GM18868 (cell line): ENCODE measurements at regions not wholly inside any gene's neighbourhood (a gene's known extent, or its start where the extent isn't known, plus 50 kb on each side); places are given as distances from the start of the nearest gene placed in this dataset.

Experiments
- ATAC-seq: cut with Tn5 transposase; IDR thresholded peaks from one replicate; pipeline ENCODE4 v1.9.1; 2021; ENCODE audit warnings: mild to moderate bottlenecking, moderate library complexity; ENCODE audit not compliant: unreplicated experiment

- no peak for ATAC-seq
These were observed 104.5 kb downstream of the PLXNA1 start for GRCh38 chr3:127087441-127087840.

GRCh38 chr3:127088511-127089351 is 104.2 kb upstream of the PRR23E start:
- ATAC-seq = no peak

DNA sequence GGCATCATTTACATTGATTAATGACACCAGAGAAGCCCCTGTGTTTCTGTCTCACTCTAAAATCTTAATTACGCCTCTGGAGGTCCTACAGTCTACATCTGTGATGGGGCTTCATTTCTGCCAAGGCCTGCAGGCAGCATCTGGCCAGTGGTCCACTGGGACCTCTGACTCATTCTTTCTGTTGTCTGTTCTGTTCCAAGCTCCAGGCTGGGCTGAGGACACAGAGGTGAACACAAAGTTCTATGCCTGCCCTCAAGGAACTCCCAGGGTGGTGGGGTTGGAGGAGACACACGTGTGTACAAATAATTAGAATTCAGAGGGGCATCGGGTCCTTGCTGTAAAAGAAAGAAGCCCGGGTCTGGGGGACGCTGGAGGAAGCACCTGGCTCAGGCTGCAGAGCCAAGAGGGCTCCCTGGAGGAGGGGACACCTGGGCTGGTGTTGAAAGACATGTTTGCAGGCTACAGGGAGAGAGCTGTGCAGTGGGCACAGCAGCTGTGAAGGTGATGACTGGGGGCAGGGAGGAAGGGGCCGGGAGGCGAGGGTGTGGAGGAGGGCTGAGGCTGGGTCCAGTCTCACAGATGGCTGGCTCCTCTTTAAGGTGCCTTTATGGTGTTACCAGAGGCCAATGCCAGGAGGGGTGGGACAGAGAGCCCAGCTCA is 103.3 kb upstream of the PRR23E start:
- no peak for ATAC-seq

DNA sequence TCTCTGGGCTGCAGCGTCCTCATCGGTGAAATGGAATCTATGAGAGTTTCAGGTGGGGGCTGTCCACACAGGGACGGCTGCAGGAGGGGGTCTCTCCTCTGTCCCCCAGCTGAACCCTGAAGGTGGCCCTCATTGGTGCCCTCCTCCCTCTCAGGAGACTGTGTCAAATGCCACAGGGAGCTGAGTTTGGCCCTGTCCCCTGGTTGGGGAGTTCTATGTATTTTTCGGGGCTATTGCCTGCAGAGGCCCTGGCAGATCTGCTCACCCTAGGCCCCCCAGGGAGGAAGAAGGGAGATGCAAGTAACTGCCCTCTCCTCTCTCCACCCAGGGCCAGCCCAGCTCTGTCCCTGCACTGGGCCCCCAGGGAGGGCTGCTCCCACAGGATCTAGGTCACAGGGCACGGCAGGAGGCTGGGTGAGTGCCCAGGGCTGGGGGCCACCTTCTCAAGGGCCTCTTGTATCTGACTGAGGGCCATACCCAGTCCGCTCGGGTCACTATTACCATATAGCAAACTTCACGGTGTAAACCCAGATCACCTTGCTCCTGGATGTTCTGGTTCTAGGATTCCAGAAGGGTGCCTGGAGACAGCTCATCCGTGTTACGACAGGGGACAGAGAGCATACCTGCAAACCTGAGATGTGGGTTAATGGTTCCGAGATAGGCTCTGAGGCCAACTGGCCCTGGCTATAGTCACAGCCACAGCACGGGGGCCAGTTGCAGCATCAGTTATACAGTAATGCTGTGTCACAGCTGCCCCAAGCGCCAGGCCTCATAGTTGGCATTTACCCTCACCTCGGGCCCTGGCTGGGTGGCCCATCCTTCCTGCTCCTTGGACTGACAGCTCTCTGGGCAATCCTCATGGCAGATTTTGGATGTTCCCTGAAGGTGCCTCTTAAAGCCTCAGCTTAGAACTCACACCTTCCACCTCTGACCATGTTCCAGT is 102.4 kb upstream of the PRR23E start:
- no peak for ATAC-seq

- ATAC-seq = no peak
These were observed 101.6 kb upstream of the PRR23E start for GRCh38 chr3:127091376-127091775.

- no peak for ATAC-seq
These were observed 100.6 kb upstream of the PRR23E start for GRCh38 chr3:127092368-127092767.

DNA sequence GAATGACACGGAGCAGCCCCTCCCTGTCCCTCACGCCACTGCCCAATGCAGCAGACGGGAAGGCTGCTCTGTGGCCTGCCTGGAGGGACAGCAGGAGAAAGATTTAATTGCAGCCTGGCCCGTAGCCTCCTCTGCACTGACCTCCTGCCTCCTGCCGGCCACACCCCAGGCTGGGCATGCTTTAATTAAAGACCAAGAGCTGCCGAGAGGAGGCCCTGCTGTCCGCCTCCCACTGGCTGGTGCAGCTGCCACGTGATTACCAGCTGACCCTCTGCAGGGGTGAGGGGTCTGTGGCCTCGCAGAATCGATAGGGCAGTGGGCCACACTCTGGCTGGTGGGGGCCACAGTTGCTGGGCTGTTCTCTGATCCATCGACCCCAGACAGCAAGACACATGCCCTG is 100.2 kb upstream of the PRR23E start:
- ATAC-seq = no peak

- ATAC-seq = no peak
These were observed 99.6 kb upstream of the PRR23E start for GRCh38 chr3:127093312-127093711.

DNA sequence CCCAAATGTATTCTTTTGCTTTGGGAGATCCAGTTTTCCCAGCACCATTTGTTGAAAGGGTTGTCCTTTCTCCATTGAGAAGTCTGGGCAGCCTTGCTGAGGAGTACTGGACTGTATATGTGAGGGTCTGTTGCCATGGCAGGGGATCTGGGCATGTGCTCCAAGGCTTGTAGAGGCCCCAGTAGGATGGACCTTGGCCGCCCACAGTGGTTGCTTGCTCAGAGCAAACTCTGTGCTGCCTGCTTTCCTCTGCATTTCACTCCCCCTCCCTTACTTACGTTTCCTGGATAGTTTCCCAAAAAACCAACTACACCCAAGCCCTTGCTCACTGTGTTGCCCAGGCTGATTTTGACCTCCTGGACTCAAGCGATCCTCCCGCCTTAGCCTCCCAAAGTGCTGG is 97.2 kb upstream of the PRR23E start:
- no peak for ATAC-seq

DNA sequence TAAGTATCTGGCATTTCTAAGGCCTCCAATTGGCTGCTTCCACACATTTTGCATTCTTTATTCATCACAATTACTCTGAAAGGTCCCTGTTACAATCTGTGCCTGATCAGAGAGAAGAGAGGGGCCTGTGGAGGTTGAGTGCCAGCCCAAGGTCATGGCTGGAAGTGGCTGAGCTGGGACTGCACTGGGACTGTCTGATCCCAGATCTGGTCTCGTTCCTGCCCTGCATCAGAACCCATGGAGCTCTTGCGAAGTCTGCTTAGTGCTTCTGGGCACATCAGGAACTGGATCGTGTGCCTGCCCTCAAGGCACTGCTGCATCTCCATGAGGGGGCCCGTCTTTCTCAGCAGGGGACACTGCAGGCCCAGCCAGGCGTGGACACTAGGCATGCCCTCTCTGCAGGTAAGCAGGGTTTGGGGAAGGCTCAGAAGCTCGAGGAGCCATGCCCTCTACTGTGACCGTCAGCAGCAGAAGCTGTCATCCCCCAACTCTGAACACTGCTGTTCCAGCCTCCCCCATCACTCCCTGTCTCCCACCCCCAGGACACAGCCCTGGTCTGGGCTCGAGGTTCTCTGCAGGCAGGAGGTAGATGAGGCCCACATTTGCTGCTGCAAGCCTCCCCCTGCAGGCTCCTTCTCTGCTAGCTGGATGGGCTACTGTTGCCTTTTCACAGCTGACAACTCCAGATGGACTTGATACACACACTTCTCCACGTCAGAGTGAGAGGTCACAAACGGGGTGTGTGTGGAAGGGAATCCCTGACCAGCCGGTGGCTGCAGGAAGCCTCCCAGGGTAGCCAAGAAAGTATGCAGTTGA is 96.5 kb upstream of the PRR23E start:
- ATAC-seq = no peak

GRCh38 chr3:127097072-127097405 is 95.9 kb upstream of the PRR23E start:
- ATAC-seq = no peak

DNA sequence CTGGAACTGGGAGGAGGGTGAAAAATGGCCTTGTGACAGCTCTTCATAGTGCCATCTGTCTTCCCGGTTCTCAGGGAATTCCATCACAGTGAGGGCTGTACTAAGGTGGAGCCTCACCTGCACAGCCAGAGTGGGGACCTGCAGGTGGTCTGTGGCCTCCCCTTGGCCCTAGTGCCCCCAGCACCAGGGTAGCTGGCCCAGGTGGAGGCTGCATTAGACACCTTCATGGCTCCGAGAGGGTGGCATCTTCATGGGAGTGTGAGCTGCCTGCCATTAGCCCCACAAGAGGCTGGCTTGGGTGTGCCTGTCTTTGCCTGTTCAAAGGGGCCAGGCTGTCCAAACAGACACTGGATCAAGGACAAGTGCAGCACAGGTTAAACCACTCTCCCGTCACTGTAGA is 95.5 kb upstream of the PRR23E start:
- no peak for ATAC-seq

DNA sequence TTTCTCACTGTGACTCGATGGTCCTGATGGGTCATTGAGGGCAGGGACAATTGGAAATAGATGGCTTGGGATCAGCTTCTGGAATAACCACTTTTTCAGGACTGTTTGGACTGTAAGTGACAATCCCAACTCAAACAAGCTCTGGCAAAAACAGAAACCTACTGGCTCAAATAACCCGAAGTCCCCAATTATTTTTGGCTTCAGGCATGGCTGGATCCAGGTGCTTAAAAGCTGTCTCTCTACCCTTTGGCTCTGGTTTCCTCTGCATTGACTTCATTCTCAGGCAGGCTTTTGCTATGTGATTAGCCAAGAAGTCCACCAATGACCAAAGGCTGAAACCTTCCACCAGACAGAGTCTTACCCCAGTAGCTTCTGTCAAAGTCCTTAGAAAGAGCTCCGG is 92.9 kb upstream of the PRR23E start:
- no peak for ATAC-seq

- ATAC-seq = no peak
These were observed 92.2 kb upstream of the PRR23E start for GRCh38 chr3:127100459-127101410.

- ATAC-seq = no peak
These were observed 91.3 kb upstream of the PRR23E start for GRCh38 chr3:127101411-127102187.

GRCh38 chr3:127102188-127102520 is 90.8 kb upstream of the PRR23E start:
- ATAC-seq = no peak

DNA sequence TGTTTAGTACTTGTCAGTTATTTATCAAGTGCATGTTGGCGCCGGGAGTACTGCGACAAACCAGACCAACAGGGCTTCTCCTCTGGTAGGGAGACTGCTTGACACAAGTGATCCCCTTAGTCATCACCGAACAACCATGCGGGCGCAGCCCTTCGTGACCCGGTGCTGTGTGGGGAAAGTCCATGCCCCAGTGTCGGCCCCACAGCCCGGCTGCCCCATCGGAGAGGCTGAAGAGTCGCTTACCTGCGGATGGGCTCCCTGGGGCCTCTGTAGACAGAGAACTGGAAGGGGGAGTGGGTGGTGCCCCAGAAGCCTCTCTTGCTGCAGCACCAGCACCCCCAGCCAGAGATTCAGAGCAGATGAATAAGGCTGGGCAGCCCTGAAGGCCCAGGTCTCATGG is 90.3 kb upstream of the PRR23E start:
- ATAC-seq = no peak

DNA sequence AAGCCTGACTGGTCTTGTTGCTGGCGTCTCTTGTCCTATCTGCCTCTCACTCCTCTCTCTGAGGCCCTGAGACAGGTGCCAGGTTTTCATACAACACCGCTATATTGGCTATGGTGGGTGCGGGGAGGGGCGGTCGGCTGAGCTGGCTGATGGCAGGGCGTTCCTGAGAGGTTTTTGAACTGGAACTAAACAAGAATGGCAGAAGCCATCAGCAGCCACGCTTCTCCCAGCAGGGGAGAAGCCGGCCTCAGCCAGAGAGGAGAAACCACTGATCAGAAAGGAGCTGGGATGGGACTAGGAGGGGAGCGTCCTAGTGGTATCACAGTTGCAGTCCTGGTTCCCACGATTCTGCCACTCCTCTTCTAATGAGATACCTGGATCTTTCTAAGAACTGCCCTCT is 89.9 kb upstream of the PRR23E start:
- no peak for ATAC-seq

- no peak for ATAC-seq
These were observed 88.3 kb upstream of the PRR23E start for GRCh38 chr3:127104586-127104985.
